ENCODE measurements at regions not wholly inside any gene's neighbourhood (a gene's known extent, or its start where the extent isn't known, plus 50 kb on each side); places are given as distances from the start of the nearest gene placed in this dataset.

- TF ChIP-seq, protein P1, sequence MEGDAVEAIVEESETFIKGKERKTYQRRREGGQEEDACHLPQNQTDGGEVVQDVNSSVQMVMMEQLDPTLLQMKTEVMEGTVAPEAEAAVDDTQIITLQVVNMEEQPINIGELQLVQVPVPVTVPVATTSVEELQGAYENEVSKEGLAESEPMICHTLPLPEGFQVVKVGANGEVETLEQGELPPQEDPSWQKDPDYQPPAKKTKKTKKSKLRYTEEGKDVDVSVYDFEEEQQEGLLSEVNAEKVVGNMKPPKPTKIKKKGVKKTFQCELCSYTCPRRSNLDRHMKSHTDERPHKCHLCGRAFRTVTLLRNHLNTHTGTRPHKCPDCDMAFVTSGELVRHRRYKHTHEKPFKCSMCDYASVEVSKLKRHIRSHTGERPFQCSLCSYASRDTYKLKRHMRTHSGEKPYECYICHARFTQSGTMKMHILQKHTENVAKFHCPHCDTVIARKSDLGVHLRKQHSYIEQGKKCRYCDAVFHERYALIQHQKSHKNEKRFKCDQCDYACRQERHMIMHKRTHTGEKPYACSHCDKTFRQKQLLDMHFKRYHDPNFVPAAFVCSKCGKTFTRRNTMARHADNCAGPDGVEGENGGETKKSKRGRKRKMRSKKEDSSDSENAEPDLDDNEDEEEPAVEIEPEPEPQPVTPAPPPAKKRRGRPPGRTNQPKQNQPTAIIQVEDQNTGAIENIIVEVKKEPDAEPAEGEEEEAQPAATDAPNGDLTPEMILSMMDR (IDR thresholded peaks at IDR 0.05; ENCODE audit: control extremely low read depth, extremely low read depth): no peak
- Histone ChIP-seq H3K9me3 (ENCODE audit: control insufficient read depth in 4 of 4, insufficient read depth in 3 of 4, low read length in 3 of 4) (no peaks in the 10 kb centered on the region), H3K4me1 (ENCODE audit: control insufficient read depth in 5 of 5, insufficient read depth in 5 of 5, low read length in 5 of 5) (peaks cover 0 to 7% (median 3%) of the 10 kb centered on the region in 5 donors), H3K36me3 (ENCODE audit: control insufficient read depth in 4 of 4, insufficient read depth in 4 of 4, low read length in 4 of 4) (no peaks in the 10 kb centered on the region), H3K9ac (ENCODE audit: insufficient read depth in 1 of 2, low read length in 2 of 2) (no peak overlapping the region), H3K27me3 (ENCODE audit: control insufficient read depth in 3 of 3, insufficient read depth in 3 of 3, low read length in 2 of 3) (no peaks in the 10 kb centered on the region), H3K27ac (ENCODE audit: low read depth in 1 of 2, low read length in 1 of 2) (no peak overlapping the region), H3K4me3 (no peak overlapping the region)
- no peak for ATAC-seq (ENCODE audit: insufficient read depth, low FRiP score)
- 90 to 91% methylated on average over 1 of the region's 1 CpG for WGBS, 2 donors
- no peak for DNase-seq
Measured at GRCh38 chr10:78749200-78749599, 319.6 kb upstream of the ZMIZ1 start.

DNA sequence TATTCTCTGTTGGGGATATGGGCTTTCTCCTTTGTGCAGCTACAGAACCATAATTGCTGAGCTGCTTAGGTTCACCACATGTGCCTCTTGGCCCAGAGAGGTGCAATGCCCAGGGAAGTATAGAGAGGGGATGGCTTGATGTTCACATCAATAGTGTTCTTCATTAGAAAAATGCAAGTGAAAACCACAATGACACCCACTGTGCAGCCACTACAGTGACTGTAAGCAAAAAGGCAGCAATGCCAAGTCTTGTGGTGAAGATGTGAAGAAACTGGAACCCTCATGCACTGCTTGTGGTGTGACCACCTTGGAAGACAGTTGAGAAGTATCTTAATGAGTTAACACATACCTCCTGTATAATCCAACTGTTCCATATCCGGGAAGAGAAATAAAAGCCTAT is 318.9 kb upstream of the ZMIZ1 start:
- ATAC-seq (ENCODE audit: insufficient read depth, low FRiP score) (no peak), DNase-seq (no peak)
- H3K27ac ChIP-seq (ENCODE audit: low read depth in 1 of 2, low read length in 1 of 2): no peak overlapping the region
- no peak overlapping the region for H3K4me3 ChIP-seq
- H3K4me1 ChIP-seq (ENCODE audit: control insufficient read depth in 5 of 5, insufficient read depth in 5 of 5, low read length in 5 of 5): peaks cover 0 to 13% (median 7%) of the 10 kb centered on the region in 5 donors
- 93 to 97% methylated on average over 1 of the region's 1 CpG for WGBS, 2 donors
- no peaks in the 10 kb centered on the region for H3K36me3 ChIP-seq (ENCODE audit: control insufficient read depth in 4 of 4, insufficient read depth in 4 of 4, low read length in 4 of 4)
- TF ChIP-seq, protein P1 (IDR thresholded peaks at IDR 0.05; ENCODE audit: control extremely low read depth, extremely low read depth): no peak
- H3K9ac ChIP-seq (ENCODE audit: insufficient read depth in 1 of 2, low read length in 2 of 2): no peak overlapping the region
- no peaks in the 10 kb centered on the region for H3K9me3 ChIP-seq (ENCODE audit: control insufficient read depth in 4 of 4, insufficient read depth in 3 of 4, low read length in 3 of 4)
- H3K27me3 ChIP-seq (ENCODE audit: control insufficient read depth in 3 of 3, insufficient read depth in 3 of 3, low read length in 2 of 3): no peaks in the 10 kb centered on the region

DNA sequence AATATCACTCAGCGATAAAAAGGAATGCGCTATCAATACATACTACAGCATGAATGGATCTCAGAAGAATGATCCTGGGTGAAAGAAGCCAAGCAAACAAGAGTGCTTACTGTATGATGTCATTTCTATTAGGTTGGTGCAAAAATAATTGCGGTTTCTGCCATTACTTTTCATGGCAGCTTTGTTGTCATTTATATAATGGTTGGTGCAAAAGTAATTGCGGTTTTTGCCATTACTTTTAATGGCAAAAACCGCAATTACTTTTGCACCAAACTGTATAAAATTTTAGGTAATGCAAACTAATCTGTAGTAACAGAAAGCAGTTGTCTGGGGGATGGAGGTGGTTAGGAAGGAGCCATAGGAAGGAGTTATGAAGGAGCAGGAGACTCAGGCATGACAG is 318.3 kb upstream of the ZMIZ1 start:
- Histone ChIP-seq H3K27me3 (ENCODE audit: control insufficient read depth in 3 of 3, insufficient read depth in 3 of 3, low read length in 2 of 3) (no peaks in the 10 kb centered on the region), H3K27ac (ENCODE audit: low read depth in 1 of 2, low read length in 1 of 2) (no peak overlapping the region), H3K9ac (ENCODE audit: insufficient read depth in 1 of 2, low read length in 2 of 2) (no peak overlapping the region), H3K4me3 (no peak overlapping the region), H3K9me3 (ENCODE audit: control insufficient read depth in 4 of 4, insufficient read depth in 3 of 4, low read length in 3 of 4) (no peaks in the 10 kb centered on the region), H3K4me1 (ENCODE audit: control insufficient read depth in 5 of 5, insufficient read depth in 5 of 5, low read length in 5 of 5) (peaks cover 0 to 14% (median 8%) of the 10 kb centered on the region in 5 donors), H3K36me3 (ENCODE audit: control insufficient read depth in 4 of 4, insufficient read depth in 4 of 4, low read length in 4 of 4) (no peaks in the 10 kb centered on the region)
- TF ChIP-seq, protein P1 (IDR thresholded peaks at IDR 0.05; ENCODE audit: control extremely low read depth, extremely low read depth): no peak
- ATAC-seq (ENCODE audit: insufficient read depth, low FRiP score): no peak
- WGBS, 2 donors: 80 to 84% methylated on average over 5 of the region's 5 CpGs
- no peak for DNase-seq

DNA sequence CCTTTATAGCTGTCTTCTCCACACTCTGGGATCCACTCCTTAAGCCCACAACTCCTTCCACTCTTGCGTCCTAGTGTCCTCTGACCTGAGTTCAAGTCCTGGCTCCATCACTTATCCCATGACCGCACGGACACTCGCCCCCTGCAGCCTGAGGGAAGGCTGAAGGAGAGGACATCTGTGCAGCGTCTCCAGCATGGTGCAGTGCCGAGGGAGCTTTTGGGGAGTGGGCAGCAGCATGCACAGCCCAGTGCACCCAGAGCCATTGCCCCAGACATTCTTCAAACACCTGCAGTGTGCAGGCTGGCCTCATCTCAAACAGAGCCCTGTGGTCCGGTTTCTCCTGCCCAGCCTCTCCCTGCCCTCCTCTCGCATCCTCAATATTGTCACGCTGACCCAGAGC is 317.1 kb upstream of the ZMIZ1 start:
- peak in 1 of 3 donors; percentile 34 for DNase-seq
- no peak for ATAC-seq (ENCODE audit: insufficient read depth, low FRiP score)
- no peaks in the 10 kb centered on the region for H3K36me3 ChIP-seq (ENCODE audit: control insufficient read depth in 4 of 4, insufficient read depth in 4 of 4, low read length in 4 of 4)
- H3K9me3 ChIP-seq (ENCODE audit: control insufficient read depth in 4 of 4, insufficient read depth in 3 of 4, low read length in 3 of 4): no peaks in the 10 kb centered on the region
- H3K9ac ChIP-seq (ENCODE audit: insufficient read depth in 1 of 2, low read length in 2 of 2): no peak overlapping the region
- H3K27ac ChIP-seq (ENCODE audit: low read depth in 1 of 2, low read length in 1 of 2): no peak overlapping the region
- no peaks in the 10 kb centered on the region for H3K27me3 ChIP-seq (ENCODE audit: control insufficient read depth in 3 of 3, insufficient read depth in 3 of 3, low read length in 2 of 3)
- TF ChIP-seq, protein P1 (IDR thresholded peaks at IDR 0.05; ENCODE audit: control extremely low read depth, extremely low read depth): no peak
- WGBS, 2 donors: 88 to 93% methylated on average over 9 of the region's 9 CpGs
- peaks cover 0 to 20% (median 8%) of the 10 kb centered on the region in 5 donors for H3K4me1 ChIP-seq (ENCODE audit: control insufficient read depth in 5 of 5, insufficient read depth in 5 of 5, low read length in 5 of 5)
- H3K4me3 ChIP-seq: no peak overlapping the region

Data from lung (tissue), 11 donors.